HCT116 (cell line): ENCODE measurements at regions not wholly inside any gene's neighbourhood (a gene's known extent, or its start where the extent isn't known, plus 50 kb on each side); places are given as distances from the start of the nearest gene placed in this dataset.
"Not testable (repeated sequence)": the region's sequence is repeated elsewhere in the genome, so short reads cannot be mapped to it uniquely, and the experiment has no call there.

Source experiments
- CEBPB ChIP-seq: IDR thresholded peaks from 2 replicates; pipeline ENCODE4 v1.6.1; 2012; ENCODE audit warnings: low read depth
- CTCF ChIP-seq, 3 experiments: fragments of 200-600 bp in 1 of 3; sonication (generic) in 1 of 3; IDR thresholded peaks in 2 of 3; conservative IDR thresholded peaks in 1 of 3; 2 replicates each; pipeline ENCODE4 v1.5.1; 2012 to 2017; ENCODE audit warnings: low read depth in 2 of 3, low read length in 2 of 3, antibody characterized with exemption in 1 of 3, borderline replicate concordance in 1 of 3, control low read depth in 1 of 3, mild to moderate bottlenecking in 1 of 3, mixed read lengths in 1 of 3, mixed run types in 1 of 3, moderate library complexity in 1 of 3; ENCODE audit not compliant: insufficient read depth in 1 of 3
- EZH2phosphoT487 ChIP-seq: fragments of 200-600 bp; IDR thresholded peaks from 2 replicates; pipeline ENCODE4 v1.6.1; 2018; ENCODE audit warnings: antibody characterized with exemption, borderline replicate concordance
- FOSL1 ChIP-seq: IDR thresholded peaks from 2 replicates; pipeline ENCODE4 v1.6.1; 2012; ENCODE audit warnings: low read depth
- POLR2A ChIP-seq: IDR thresholded peaks from 2 replicates; pipeline ENCODE4 v1.7.0; 2011; ENCODE audit warnings: borderline replicate concordance; ENCODE audit not compliant: insufficient read depth, insufficient read length; ENCODE audit errors: extremely low read depth
- POLR2AphosphoS5 ChIP-seq: IDR thresholded peaks from 2 replicates; pipeline ENCODE4 v1.6.1; 2011; ENCODE audit warnings: mild to moderate bottlenecking, low read depth, low read length, moderate library complexity
- REST ChIP-seq: IDR thresholded peaks from 2 replicates; pipeline ENCODE4 v1.6.1; 2012; ENCODE audit warnings: low read depth
- SP1 ChIP-seq: IDR thresholded peaks from 2 replicates; pipeline ENCODE4 v1.6.1; 2012; ENCODE audit warnings: low read depth
- SRF ChIP-seq: IDR thresholded peaks from 2 replicates; pipeline ENCODE4 v1.6.1; 2012; ENCODE audit warnings: low read depth
- YY1 ChIP-seq: IDR thresholded peaks from 2 replicates; pipeline ENCODE4 v1.6.1; 2011; ENCODE audit warnings: low read length, low read depth, moderate library complexity, mild to moderate bottlenecking; ENCODE audit not compliant: insufficient replicate concordance; ENCODE audit errors: extremely low read depth
- ZNF274 ChIP-seq: fragments of 200-500 bp; sonication (Bioruptor generic); IDR thresholded peaks from 2 replicates; pipeline ENCODE4 v1.6.1; 2014; ENCODE audit warnings: mild to moderate bottlenecking, low read depth, low read length, inconsistent platforms

- TF ChIP-seq FOSL1; CTCF (IDR thresholded peaks at IDR 0.05 in 2 of 3, conservative IDR thresholded peaks at IDR 0.05 in 1 of 3; ENCODE audit: borderline replicate concordance in 1 of 3, insufficient read depth in 1 of 3, low read depth in 2 of 3, low read length in 2 of 3); ZNF274; POLR2A; SP1; YY1; REST; POLR2AphosphoS5; CEBPB; SRF; EZH2phosphoT487: not testable (repeated sequence)
Measured at GRCh38 chr22:16876339-16876738, 51.1 kb upstream of the XKR3 start.
